Smooth muscle cell (in vitro differentiated cells): ENCODE measurements at regions not wholly inside any gene's neighbourhood (a gene's known extent, or its start where the extent isn't known, plus 50 kb on each side); places are given as distances from the start of the nearest gene placed in this dataset.

Experiments
- DNase-seq: peaks from one replicate; lab custom pipeline; 2025; ENCODE audit not compliant: unreplicated experiment; lab: John Stamatoyannopoulos, UW
- H2AFZ ChIP-seq: fragments of 200-600 bp; sonication (generic); 2 replicates; pipeline ENCODE4 v1.6.0; 2016; ENCODE audit warnings: antibody characterized with exemption, low read depth, mild to moderate bottlenecking
- H3F3A ChIP-seq: fragments of 200-600 bp; sonication (generic); 2 replicates; pipeline ENCODE4 v1.6.0; 2017; ENCODE audit warnings: antibody characterized with exemption, low read depth
- H3K27ac ChIP-seq: fragments of 200-600 bp; sonication (generic); 2 replicates; pipeline ENCODE4 v1.5.1; 2016; ENCODE audit warnings: low read depth, mild to moderate bottlenecking
- H3K27me3 ChIP-seq: fragments of 200-600 bp; sonication (generic); 2 replicates; pipeline ENCODE4 v1.6.1; 2016; ENCODE audit warnings: low read depth, mild to moderate bottlenecking
- H3K36me3 ChIP-seq: fragments of 200-600 bp; sonication (generic); 2 replicates; pipeline ENCODE4 v1.5.1; 2016; ENCODE audit warnings: low read depth
- H3K4me1 ChIP-seq: fragments of 200-600 bp; sonication (generic); 2 replicates; pipeline ENCODE4 v1.5.1; 2016; ENCODE audit warnings: low read depth
- H3K4me2 ChIP-seq: fragments of 200-600 bp; sonication (generic); 2 replicates; pipeline ENCODE4 v1.6.0; 2016; ENCODE audit warnings: mild to moderate bottlenecking
- H3K4me3 ChIP-seq: fragments of 200-600 bp; sonication (generic); 2 replicates; pipeline ENCODE4 v1.5.1; 2016; ENCODE audit warnings: mild to moderate bottlenecking
- H3K79me2 ChIP-seq: fragments of 200-600 bp; sonication (generic); 2 replicates; pipeline ENCODE4 v1.6.0; 2016; ENCODE audit warnings: low read depth, mild to moderate bottlenecking
- H3K9ac ChIP-seq: fragments of 200-600 bp; sonication (generic); 2 replicates; pipeline ENCODE4 v1.6.0; 2016; ENCODE audit warnings: low read depth
- H3K9me3 ChIP-seq: fragments of 200-600 bp; sonication (generic); replicated peaks from 2 replicates; pipeline ENCODE4 v1.5.1; 2016; ENCODE audit warnings: low read depth
- H4K20me1 ChIP-seq: fragments of 200-600 bp; sonication (generic); 2 replicates; pipeline ENCODE4 v1.6.0; 2016; ENCODE audit warnings: low read depth
- CTCF ChIP-seq: fragments of 200-600 bp; sonication (generic); IDR thresholded peaks from 2 replicates; pipeline ENCODE4 v1.5.1; 2017; ENCODE audit warnings: borderline replicate concordance, mild to moderate bottlenecking, antibody characterized with exemption; ENCODE audit not compliant: insufficient read depth, poor library complexity, severe bottlenecking
- WGBS: methylation state at CpG from one replicate; pipeline ENCODE4 v1.1.7; 2016; ENCODE audit warnings: low lambda C conversion rate; 5-methylcytosine and 5-hydroxymethylcytosine counted together

- no peaks in the 10 kb centered on the region for H3K4me1 ChIP-seq
- H3K9me3 ChIP-seq: no peaks in the 10 kb centered on the region
- H3K27me3 ChIP-seq: no peaks in the 10 kb centered on the region
- DNase-seq: no peak
- 95% methylated on average over 3 of the region's 3 CpGs for WGBS
- H3K9ac ChIP-seq: no peak overlapping the region
- TF ChIP-seq CTCF: no peak
- H3K27ac ChIP-seq: no peak overlapping the region
- H3K4me3 ChIP-seq: no peak overlapping the region
- H3K36me3 ChIP-seq: no peaks in the 10 kb centered on the region
- H3K4me2 ChIP-seq: no peak overlapping the region
- H3K79me2 ChIP-seq: no peaks in the 10 kb centered on the region
- no peaks in the 10 kb centered on the region for H4K20me1 ChIP-seq
- no peak overlapping the region for H2AFZ ChIP-seq
- H3F3A ChIP-seq: peaks cover 4% of the 10 kb centered on the region
Measured at GRCh38 chr5:136710834-136711233, 345.5 kb upstream of the TRPC7 start.

GRCh38 chr5:136703706-136704105 lies 338.4 kb upstream of the TRPC7 start:
- no peak overlapping the region for H3K9ac ChIP-seq
- H3K4me1 ChIP-seq: no peaks in the 10 kb centered on the region
- no peaks in the 10 kb centered on the region for H3F3A ChIP-seq
- H3K36me3 ChIP-seq: no peaks in the 10 kb centered on the region
- TF ChIP-seq CTCF: no peak
- 85% methylated on average over 1 of the region's 1 CpG for WGBS
- H3K4me2 ChIP-seq: no peak overlapping the region
- no peaks in the 10 kb centered on the region for H3K27me3 ChIP-seq
- no peak overlapping the region for H2AFZ ChIP-seq
- H3K9me3 ChIP-seq: no peaks in the 10 kb centered on the region
- no peaks in the 10 kb centered on the region for H4K20me1 ChIP-seq
- H3K79me2 ChIP-seq: no peaks in the 10 kb centered on the region
- DNase-seq: no peak
- no peak overlapping the region for H3K27ac ChIP-seq
- H3K4me3 ChIP-seq: no peak overlapping the region

GRCh38 chr5:136703036-136703435 lies 337.7 kb upstream of the TRPC7 start:
- H3K36me3 ChIP-seq: no peaks in the 10 kb centered on the region
- no peak overlapping the region for H3K4me3 ChIP-seq
- H3K4me1 ChIP-seq: no peaks in the 10 kb centered on the region
- no peaks in the 10 kb centered on the region for H3F3A ChIP-seq
- no peak overlapping the region for H3K27ac ChIP-seq
- no peak overlapping the region for H3K9ac ChIP-seq
- WGBS: 89% methylated on average over 2 of the region's 2 CpGs
- DNase-seq: no peak
- no peak overlapping the region for H3K4me2 ChIP-seq
- no peak overlapping the region for H2AFZ ChIP-seq
- no peaks in the 10 kb centered on the region for H3K79me2 ChIP-seq
- no peaks in the 10 kb centered on the region for H3K27me3 ChIP-seq
- no peaks in the 10 kb centered on the region for H4K20me1 ChIP-seq
- TF ChIP-seq CTCF: no peak
- no peaks in the 10 kb centered on the region for H3K9me3 ChIP-seq

- H3K4me3 ChIP-seq: no peak overlapping the region
- DNase-seq: no peak
- H4K20me1 ChIP-seq: no peaks in the 10 kb centered on the region
- TF ChIP-seq CTCF: no peak
- H3K79me2 ChIP-seq: no peaks in the 10 kb centered on the region
- H3K9ac ChIP-seq: no peak overlapping the region
- H3K4me2 ChIP-seq: no peak overlapping the region
- H2AFZ ChIP-seq: no peak overlapping the region
- no peaks in the 10 kb centered on the region for H3K36me3 ChIP-seq
- H3K27me3 ChIP-seq: no peaks in the 10 kb centered on the region
- no peak overlapping the region for H3K27ac ChIP-seq
- no peaks in the 10 kb centered on the region for H3K4me1 ChIP-seq
- 72% methylated on average over 1 of the region's 1 CpG for WGBS
- no peaks in the 10 kb centered on the region for H3F3A ChIP-seq
- H3K9me3 ChIP-seq: no peaks in the 10 kb centered on the region
Measured at GRCh38 chr5:136701191-136701590, 335.8 kb upstream of the TRPC7 start.
